GM18951 (cell line): ENCODE measurements at regions not wholly inside any gene's neighbourhood (a gene's known extent, or its start where the extent isn't known, plus 50 kb on each side); places are given as distances from the start of the nearest gene placed in this dataset.

ENCODE experiments used
- POLR2A ChIP-seq: IDR thresholded peaks from 4 replicates; pipeline ENCODE4 v1.6.1; 2011; ENCODE audit warnings: mild to moderate bottlenecking; ENCODE audit not compliant: insufficient read length, insufficient read depth; ENCODE audit errors: extremely low read depth
- in situ Hi-C: fragments of 300-500 bp; cut with MboI; formaldehyde crosslinking; loops from one replicate; pipeline ENCODE4 v1.12.0; 2022; ENCODE audit warnings: low sequenced_read_pairs, mixed read lengths, inconsistent platforms; ENCODE audit not compliant: unreplicated experiment

- TF ChIP-seq POLR2A, result no peak
- in situ Hi-C loops, result no loop called here
Observed at GRCh38 chr22:44601189-44601588, 100.8 kb upstream of the PRR5 start.

GRCh38 chr22:44600207-44600785 lies 101.7 kb upstream of the PRR5 start:
- in situ Hi-C loops, result no loop called here
- no peak for TF ChIP-seq POLR2A

- in situ Hi-C loops, result no loop called here
- no peak for TF ChIP-seq POLR2A
Observed at GRCh38 chr22:44599500-44600140, 101.6 kb upstream of the RTL6 start.

- no peak for TF ChIP-seq POLR2A
- in situ Hi-C loops, result no loop called here
Observed at GRCh38 chr22:44599084-44599483, 101.1 kb upstream of the RTL6 start.

GRCh38 chr22:44597616-44598015 lies 99.6 kb upstream of the RTL6 start:
- in situ Hi-C loops, result no loop called here

GRCh38 chr22:44596396-44597125 lies 98.5 kb upstream of the RTL6 start:
- in situ Hi-C loops, result no loop called here
- TF ChIP-seq POLR2A, result no peak

More at GRCh38 chr22:44597616-44598015, 99.6 kb upstream of the RTL6 start:
- no peak for TF ChIP-seq POLR2A

- no peak for TF ChIP-seq POLR2A
- in situ Hi-C loops, result no loop called here
Observed at GRCh38 chr22:44595841-44596341, 97.9 kb upstream of the RTL6 start.

GRCh38 chr22:44594951-44595350 lies 96.9 kb upstream of the RTL6 start:
- no peak for TF ChIP-seq POLR2A
- in situ Hi-C loops, result no loop called here

GRCh38 chr22:44592824-44593148 lies 94.8 kb upstream of the RTL6 start:
- in situ Hi-C loops, result no loop called here
- TF ChIP-seq POLR2A, result no peak

- in situ Hi-C loops, result no loop called here
- no peak for TF ChIP-seq POLR2A
Observed at GRCh38 chr22:44592126-44592823, 94.2 kb upstream of the RTL6 start.

- in situ Hi-C loops, result no loop called here
- no peak for TF ChIP-seq POLR2A
Observed at GRCh38 chr22:44591146-44591790, 93.2 kb upstream of the RTL6 start.

- no peak for TF ChIP-seq POLR2A
- in situ Hi-C loops, result no loop called here
Observed at GRCh38 chr22:44590291-44590690, 92.3 kb upstream of the RTL6 start.

- no peak for TF ChIP-seq POLR2A
- in situ Hi-C loops, result no loop called here
Observed at GRCh38 chr22:44589831-44590230, 91.8 kb upstream of the RTL6 start.
